NB4 (cell line): ENCODE measurements at regions not wholly inside any gene's neighbourhood (a gene's known extent, or its start where the extent isn't known, plus 50 kb on each side); places are given as distances from the start of the nearest gene placed in this dataset.

Source experiments
- MYC ChIP-seq: IDR thresholded peaks from 2 replicates; pipeline ENCODE4 v1.6.1; 2011; ENCODE audit warnings: low read depth, low read length
- POLR2A ChIP-seq: IDR thresholded peaks from 2 replicates; pipeline ENCODE4 v1.6.1; 2011; ENCODE audit warnings: mild to moderate bottlenecking; ENCODE audit not compliant: insufficient read length; ENCODE audit errors: extremely low read depth
- TF ChIP-seq, protein P1 (sequence below): IDR thresholded peaks from one replicate; pipeline ENCODE4 v1.5.1; 2012; ENCODE audit warnings: low read depth, low read length
- TF ChIP-seq, protein P2 (sequence below): IDR thresholded peaks from 2 replicates; pipeline ENCODE4 v1.6.1; 2011; ENCODE audit warnings: low read depth, low read length

- TF ChIP-seq, protein P1, sequence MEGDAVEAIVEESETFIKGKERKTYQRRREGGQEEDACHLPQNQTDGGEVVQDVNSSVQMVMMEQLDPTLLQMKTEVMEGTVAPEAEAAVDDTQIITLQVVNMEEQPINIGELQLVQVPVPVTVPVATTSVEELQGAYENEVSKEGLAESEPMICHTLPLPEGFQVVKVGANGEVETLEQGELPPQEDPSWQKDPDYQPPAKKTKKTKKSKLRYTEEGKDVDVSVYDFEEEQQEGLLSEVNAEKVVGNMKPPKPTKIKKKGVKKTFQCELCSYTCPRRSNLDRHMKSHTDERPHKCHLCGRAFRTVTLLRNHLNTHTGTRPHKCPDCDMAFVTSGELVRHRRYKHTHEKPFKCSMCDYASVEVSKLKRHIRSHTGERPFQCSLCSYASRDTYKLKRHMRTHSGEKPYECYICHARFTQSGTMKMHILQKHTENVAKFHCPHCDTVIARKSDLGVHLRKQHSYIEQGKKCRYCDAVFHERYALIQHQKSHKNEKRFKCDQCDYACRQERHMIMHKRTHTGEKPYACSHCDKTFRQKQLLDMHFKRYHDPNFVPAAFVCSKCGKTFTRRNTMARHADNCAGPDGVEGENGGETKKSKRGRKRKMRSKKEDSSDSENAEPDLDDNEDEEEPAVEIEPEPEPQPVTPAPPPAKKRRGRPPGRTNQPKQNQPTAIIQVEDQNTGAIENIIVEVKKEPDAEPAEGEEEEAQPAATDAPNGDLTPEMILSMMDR, result no peak
- TF ChIP-seq, protein P2, sequence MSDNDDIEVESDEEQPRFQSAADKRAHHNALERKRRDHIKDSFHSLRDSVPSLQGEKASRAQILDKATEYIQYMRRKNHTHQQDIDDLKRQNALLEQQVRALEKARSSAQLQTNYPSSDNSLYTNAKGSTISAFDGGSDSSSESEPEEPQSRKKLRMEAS, result no peak
- TF ChIP-seq POLR2A, result no peak
- TF ChIP-seq MYC, result no peak
These were observed 1081.7 kb upstream of the FANCL start for GRCh38 chr2:59322870-59323269.
